GM23338 (cell line): ENCODE measurements at regions not wholly inside any gene's neighbourhood (a gene's known extent, or its start where the extent isn't known, plus 50 kb on each side); places are given as distances from the start of the nearest gene placed in this dataset.

Experiments
- ATAC-seq: fragments of 200-7000 bp; cut with Tn5 transposase; 3 replicates; pipeline ENCODE4 v1.9.1; 2020
- DNase-seq: peaks from one replicate; pipeline ENCODE4 v3.0.0-alpha.2; 2015; ENCODE audit warnings: low spot score
- H2AFZ ChIP-seq: fragments of 200-600 bp; sonication (generic); 2 replicates; pipeline ENCODE4 v1.8.0; 2016; ENCODE audit warnings: antibody characterized with exemption, mild to moderate bottlenecking, moderate library complexity
- H3F3A ChIP-seq: fragments of 200-600 bp; sonication (generic); replicated peaks from 2 replicates; pipeline ENCODE4 v1.8.0; 2017; ENCODE audit warnings: antibody characterized with exemption, mixed run types, low read depth
- H3K27ac ChIP-seq: fragments of 200-600 bp; sonication (generic); 2 replicates; pipeline ENCODE4 v1.6.1; 2016; ENCODE audit warnings: low read depth
- H3K27me3 ChIP-seq: fragments of 200-600 bp; sonication (generic); 2 replicates; pipeline ENCODE4 v1.8.0; 2016; ENCODE audit warnings: mild to moderate bottlenecking, mixed run types, moderate library complexity; ENCODE audit not compliant: insufficient read depth
- H3K36me3 ChIP-seq: fragments of 200-600 bp; sonication (generic); 2 replicates; pipeline ENCODE4 v1.8.0; 2016; ENCODE audit warnings: mild to moderate bottlenecking; ENCODE audit not compliant: insufficient read depth
- H3K4me1 ChIP-seq: fragments of 200-600 bp; sonication (generic); 2 replicates; pipeline ENCODE4 v1.8.0; 2016; ENCODE audit warnings: mild to moderate bottlenecking, moderate library complexity; ENCODE audit not compliant: insufficient read depth
- H3K4me2 ChIP-seq: fragments of 200-600 bp; sonication (generic); 2 replicates; pipeline ENCODE4 v1.7.1; 2017; ENCODE audit warnings: mixed run types
- H3K4me3 ChIP-seq: fragments of 200-600 bp; sonication (generic); 2 replicates; pipeline ENCODE4 v1.6.1; 2016; ENCODE audit warnings: mixed run types
- H3K79me2 ChIP-seq: fragments of 200-600 bp; sonication (generic); replicated peaks from 2 replicates; pipeline ENCODE4 v1.8.0; 2017; ENCODE audit warnings: mild to moderate bottlenecking; ENCODE audit not compliant: insufficient read depth
- H3K9me2 ChIP-seq: fragments of 200-600 bp; sonication (generic); 2 replicates; pipeline ENCODE4 v1.8.0; 2017; ENCODE audit not compliant: insufficient read depth
- H4K20me1 ChIP-seq: fragments of 200-600 bp; sonication (generic); replicated peaks from 2 replicates; pipeline ENCODE4 v1.8.0; 2017; ENCODE audit warnings: mild to moderate bottlenecking; ENCODE audit not compliant: insufficient read depth
- H3K27ac Mint-ChIP-seq: 2 replicates; pipeline ENCODE4 v1.8.0; 2020; ENCODE audit warnings: inconsistent platforms, mild to moderate bottlenecking, moderate library complexity, mixed read lengths
- H3K27me3 Mint-ChIP-seq: 3 replicates; pipeline ENCODE4 v1.8.0; 2022; ENCODE audit warnings: low read depth, mild to moderate bottlenecking, moderate library complexity, mixed read lengths, inconsistent platforms; ENCODE audit not compliant: insufficient read depth, poor library complexity
- H3K36me3 Mint-ChIP-seq: 3 replicates; pipeline ENCODE4 v1.8.0; 2021; ENCODE audit warnings: low read depth, mild to moderate bottlenecking, inconsistent platforms, moderate library complexity, mixed read lengths
- H3K4me1 Mint-ChIP-seq: 3 replicates; pipeline ENCODE4 v1.8.0; 2020; ENCODE audit warnings: mild to moderate bottlenecking, inconsistent platforms, mixed read lengths
- H3K4me3 Mint-ChIP-seq: 3 replicates; pipeline ENCODE4 v1.8.0; 2021; ENCODE audit warnings: moderate library complexity, mild to moderate bottlenecking, inconsistent platforms, mixed read lengths
- H3K9me3 Mint-ChIP-seq: 3 replicates; pipeline ENCODE4 v1.8.0; 2020; ENCODE audit warnings: moderate library complexity, mild to moderate bottlenecking, inconsistent platforms, mixed read lengths
- CREB1 ChIP-seq: fragments of 250-450 bp; sonication (Bioruptor Pico); IDR thresholded peaks from 2 replicates; pipeline ENCODE4 v1.5.0; 2020; ENCODE audit warnings: low read depth, mild to moderate bottlenecking, moderate library complexity
- CTCF ChIP-seq, 2 experiments: fragments of 200-600 bp in 1 of 2; sonication (generic) in 1 of 2; conservative IDR thresholded peaks; 2 replicates each; pipeline versions ENCODE4 v1.5.1 to v1.6.1; 2016 to 2017; ENCODE audit warnings: antibody characterized with exemption in 2 of 2, low read depth in 2 of 2, mild to moderate bottlenecking in 2 of 2, moderate library complexity in 1 of 2
- EZH2 ChIP-seq: fragments of 200-600 bp; sonication (generic); IDR thresholded peaks from one replicate; pipeline ENCODE4 v1.8.0; 2017; ENCODE audit warnings: antibody characterized with exemption, mild to moderate bottlenecking, low read depth; ENCODE audit not compliant: unreplicated experiment
- EZH2phosphoT487 ChIP-seq: fragments of 200-600 bp; sonication (generic); IDR thresholded peaks from one replicate; pipeline ENCODE4 v1.8.1; 2018; ENCODE audit warnings: antibody characterized with exemption; ENCODE audit not compliant: unreplicated experiment
- JUNB ChIP-seq: IDR thresholded peaks from one replicate; pipeline ENCODE4 v1.6.1; 2016; ENCODE audit warnings: antibody characterized with exemption; ENCODE audit not compliant: unreplicated experiment
- NANOG ChIP-seq: IDR thresholded peaks from 2 replicates; pipeline ENCODE4 v1.6.1; 2016; ENCODE audit warnings: antibody characterized with exemption, borderline replicate concordance
- POLR2AphosphoS5 ChIP-seq: IDR thresholded peaks from 2 replicates; pipeline ENCODE4 v1.6.1; 2016; ENCODE audit warnings: antibody characterized with exemption, low read depth
- REST ChIP-seq: IDR thresholded peaks from one replicate; pipeline ENCODE4 v1.6.1; 2018; ENCODE audit warnings: antibody characterized with exemption; ENCODE audit not compliant: unreplicated experiment
- STAT1 ChIP-seq: IDR thresholded peaks from one replicate; pipeline ENCODE4 v1.6.1; 2016; ENCODE audit warnings: antibody characterized with exemption; ENCODE audit not compliant: unreplicated experiment
- ZNF114 ChIP-seq: fragments of 250-450 bp; sonication (Bioruptor Pico); IDR thresholded peaks from 2 replicates; pipeline ENCODE4 v1.5.0; 2020; ENCODE audit warnings: mild to moderate bottlenecking, moderate library complexity
- ZNF331 ChIP-seq: fragments of 250-450 bp; sonication (Bioruptor Pico); IDR thresholded peaks from 2 replicates; pipeline ENCODE4 v1.5.0; 2020; ENCODE audit warnings: low read depth, mild to moderate bottlenecking, moderate library complexity
- ZNF462 ChIP-seq: fragments of 250-450 bp; sonication (Bioruptor Pico); IDR thresholded peaks from 2 replicates; pipeline ENCODE4 v1.5.0; 2020; ENCODE audit warnings: mild to moderate bottlenecking, moderate library complexity
- TF ChIP-seq, protein P1 (sequence below): IDR thresholded peaks from 2 replicates; pipeline ENCODE4 v1.6.1; 2016; ENCODE audit warnings: antibody characterized with exemption

DNA sequence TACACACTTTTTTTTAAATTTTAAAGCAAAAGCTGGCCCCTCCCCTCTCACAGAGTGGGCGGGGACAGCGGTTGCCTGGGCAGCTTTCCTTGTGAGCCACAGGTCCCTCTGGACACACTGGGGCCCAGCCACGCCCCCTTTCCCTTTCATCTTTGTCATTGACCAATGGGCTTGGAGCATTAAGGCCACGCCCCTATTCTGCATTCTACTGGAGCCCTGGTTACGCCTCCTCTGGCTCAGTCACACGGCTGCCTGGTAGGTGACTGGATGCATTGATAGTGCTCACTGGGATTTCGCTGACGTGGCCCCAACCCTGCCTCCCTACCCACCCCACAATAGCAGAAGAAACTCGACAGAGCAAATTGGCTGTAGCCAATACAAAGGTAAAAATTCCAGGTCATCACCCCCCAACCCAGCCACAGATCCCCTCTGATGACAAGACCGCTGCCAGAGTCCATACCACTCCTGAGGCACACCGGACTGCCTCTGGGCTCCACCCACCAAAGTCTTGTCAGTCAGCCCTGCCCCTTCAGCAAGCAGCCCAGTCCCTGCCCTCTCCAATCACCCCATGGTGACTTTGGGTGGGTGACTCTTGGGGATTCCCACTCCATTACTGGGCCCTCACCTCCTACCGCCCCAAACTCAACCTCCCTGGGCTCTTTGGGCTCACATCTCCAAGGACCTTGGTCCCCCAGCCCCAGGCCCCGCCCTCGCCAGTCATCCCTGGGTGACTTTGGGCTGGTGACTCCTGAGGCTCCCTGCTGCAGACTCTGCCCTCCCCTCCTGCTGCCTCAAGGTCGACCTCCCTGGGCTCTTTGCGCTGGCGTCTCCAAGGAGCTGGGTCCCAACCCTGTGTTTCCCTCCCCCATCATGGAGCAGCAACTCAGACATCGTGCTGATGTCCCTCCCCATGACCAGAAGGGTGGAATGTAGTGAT is 112.2 kb upstream of the FAN1 start:
- no peaks in the 10 kb centered on the region for H3K4me1 ChIP-seq
- Mint-ChIP-seq H3K9me3 (no peaks in the 10 kb centered on the region), H3K36me3 (no peaks in the 10 kb centered on the region), H3K27me3 (no peaks in the 10 kb centered on the region), H3K27ac (no peak overlapping the region), H3K4me1 (peaks cover 4% of the 10 kb centered on the region; the same call in 2 of the 3 replicates), H3K4me3 (no peak overlapping the region)
- H3K9me2 ChIP-seq: no peaks in the 10 kb centered on the region
- no peaks in the 10 kb centered on the region for H3K79me2 ChIP-seq
- no peaks in the 10 kb centered on the region for H3K36me3 ChIP-seq
- DNase-seq: peak; percentile 77
- no peak overlapping the region for H3K4me3 ChIP-seq
- no peaks in the 10 kb centered on the region for H4K20me1 ChIP-seq
- no peak overlapping the region for H3K27ac ChIP-seq
- H2AFZ ChIP-seq: no peak overlapping the region
- no peaks in the 10 kb centered on the region for H3F3A ChIP-seq
- H3K4me2 ChIP-seq: no peak overlapping the region
- no peak; the same call in 2 of the 3 replicates for ATAC-seq
- no peaks in the 10 kb centered on the region for H3K27me3 ChIP-seq
- no peak for TF ChIP-seq ZNF462 (CRISPR knock-in tag)
- TF ChIP-seq STAT1: no peak
- no peak for TF ChIP-seq JUNB
- TF ChIP-seq EZH2: no peak
- no peak for TF ChIP-seq NANOG
- TF ChIP-seq ZNF331 (CRISPR knock-in tag): no peak
- TF ChIP-seq CREB1 (CRISPR knock-in tag): no peak
- TF ChIP-seq REST: no peak
- TF ChIP-seq, protein P1, sequence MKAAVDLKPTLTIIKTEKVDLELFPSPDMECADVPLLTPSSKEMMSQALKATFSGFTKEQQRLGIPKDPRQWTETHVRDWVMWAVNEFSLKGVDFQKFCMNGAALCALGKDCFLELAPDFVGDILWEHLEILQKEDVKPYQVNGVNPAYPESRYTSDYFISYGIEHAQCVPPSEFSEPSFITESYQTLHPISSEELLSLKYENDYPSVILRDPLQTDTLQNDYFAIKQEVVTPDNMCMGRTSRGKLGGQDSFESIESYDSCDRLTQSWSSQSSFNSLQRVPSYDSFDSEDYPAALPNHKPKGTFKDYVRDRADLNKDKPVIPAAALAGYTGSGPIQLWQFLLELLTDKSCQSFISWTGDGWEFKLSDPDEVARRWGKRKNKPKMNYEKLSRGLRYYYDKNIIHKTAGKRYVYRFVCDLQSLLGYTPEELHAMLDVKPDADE: no peak
- TF ChIP-seq CTCF (conservative IDR thresholded peaks at IDR 0.05; ENCODE audit: low read depth in 2 of 2): no peak
- TF ChIP-seq ZNF114: no peak
- TF ChIP-seq EZH2phosphoT487: no peak
- no peak for TF ChIP-seq POLR2AphosphoS5
